OCI-LY7 (cell line): ENCODE measurements at regions not wholly inside any gene's neighbourhood (a gene's known extent, or its start where the extent isn't known, plus 50 kb on each side); places are given as distances from the start of the nearest gene placed in this dataset.

ENCODE experiments used
- BruUV-seq: library from RNA; stranded (reverse); fragments of 400-500 nt; replicated peaks from 2 replicates; lab custom pipeline; 2021; lab: Mats Ljungman, UMichigan
- CTCF ChIA-PET: fragments of 300-600 bp; sonication (Branson Sonifier 250); formaldehyde crosslinking; loops from one replicate; lab custom pipeline; 2022; ENCODE audit warnings: antibody characterized with exemption; ENCODE audit not compliant: unreplicated experiment; lab: Charles Lee
- POLR2A ChIA-PET: fragments of 300-600 bp; sonication (Branson Sonifier 250); formaldehyde crosslinking; loops from one replicate; lab custom pipeline; 2022; ENCODE audit warnings: antibody characterized with exemption; lab: Charles Lee
- DNase-seq: peaks from one replicate; pipeline ENCODE4 v3.0.0-alpha.2; 2015; ENCODE audit warnings: low spot score
- H2AFZ ChIP-seq: fragments of 200-600 bp; sonication (generic), shearing (Covaris generic); 2 replicates; pipeline ENCODE4 v1.6.1; 2014; ENCODE audit warnings: mild to moderate bottlenecking, antibody characterized with exemption, low read length, moderate library complexity
- H3K27ac ChIP-seq: fragments of 200-600 bp; sonication (generic); 2 replicates; pipeline ENCODE4 v1.5.1; 2014; ENCODE audit warnings: mixed run types, low read depth, mild to moderate bottlenecking, moderate library complexity, low read length, inconsistent platforms; ENCODE audit not compliant: poor library complexity, severe bottlenecking
- H3K36me3 ChIP-seq: fragments of 200-600 bp; sonication (generic); 2 replicates; pipeline ENCODE4 v1.6.1; 2014; ENCODE audit warnings: mild to moderate bottlenecking, antibody characterized with exemption, low read length, moderate library complexity, mixed read lengths; ENCODE audit not compliant: insufficient read depth
- H3K4me1 ChIP-seq: fragments of 200-600 bp; sonication (generic); 2 replicates; pipeline ENCODE4 v1.5.1; 2014; ENCODE audit warnings: mild to moderate bottlenecking, low read length; ENCODE audit not compliant: insufficient read depth, poor library complexity, severe bottlenecking
- H3K4me2 ChIP-seq: fragments of 200-600 bp; sonication (generic); 2 replicates; pipeline ENCODE4 v1.6.1; 2014; ENCODE audit warnings: mild to moderate bottlenecking, low read length
- H3K4me3 ChIP-seq: fragments of 200-600 bp; sonication (generic); 2 replicates; pipeline ENCODE4 v1.5.1; 2014; ENCODE audit warnings: mild to moderate bottlenecking, low read depth, low read length; ENCODE audit not compliant: poor library complexity, severe bottlenecking
- H3K79me2 ChIP-seq: fragments of 200-600 bp; sonication (generic); 2 replicates; pipeline ENCODE4 v1.6.1; 2016; ENCODE audit warnings: low read depth, mild to moderate bottlenecking, low read length, moderate library complexity, mixed read lengths; ENCODE audit not compliant: insufficient read depth
- H3K9me2 ChIP-seq: fragments of 200-600 bp; sonication (generic); 2 replicates; pipeline ENCODE4 v1.6.1; 2016; ENCODE audit warnings: mild to moderate bottlenecking, low read length, mixed read lengths; ENCODE audit not compliant: insufficient read depth
- H3K9me3 ChIP-seq: fragments of 200-600 bp; sonication (generic); 2 replicates; pipeline ENCODE4 v1.6.1; 2014; ENCODE audit warnings: mild to moderate bottlenecking, mixed run types, low read length, mixed read lengths
- H4K20me1 ChIP-seq: fragments of 200-600 bp; sonication (generic); 2 replicates; pipeline ENCODE4 v1.6.1; 2014; ENCODE audit warnings: mild to moderate bottlenecking, antibody characterized with exemption, low read length, moderate library complexity, mixed read lengths; ENCODE audit not compliant: insufficient read depth
- CTCF ChIP-seq: fragments of 200-600 bp; sonication (generic); conservative IDR thresholded peaks from 2 replicates; pipeline ENCODE4 v1.5.1; 2014; ENCODE audit warnings: mild to moderate bottlenecking, antibody characterized with exemption, low read length, moderate library complexity, mixed read lengths
- EZH2phosphoT487 ChIP-seq: fragments of 200-600 bp; sonication (generic); IDR thresholded peaks from 2 replicates; pipeline ENCODE4 v1.6.1; 2018; ENCODE audit warnings: low read depth, borderline replicate concordance, mild to moderate bottlenecking, mixed run types, antibody characterized with exemption, low read length, moderate library complexity, mixed read lengths
- intact Hi-C: fragments of 100-400 bp; cut with micrococcal nuclease; formaldehyde crosslinking; loops from one replicate; pipeline ENCODE4 v1.10.0; 2022; ENCODE audit not compliant: unreplicated experiment

- Histone ChIP-seq H3K79me2 (no peaks in the 10 kb centered on the region), H4K20me1 (no peaks in the 10 kb centered on the region), H3K9me3 (no peaks in the 10 kb centered on the region), H3K4me2 (no peak overlapping the region), H3K27ac (no peak overlapping the region), H3K4me3 (no peak overlapping the region), H3K9me2 (no peaks in the 10 kb centered on the region), H3K4me1 (no peaks in the 10 kb centered on the region), H3K36me3 (no peaks in the 10 kb centered on the region), H2AFZ (no peak overlapping the region)
- BruUV-seq = no TSS peak
- intact Hi-C loops = no loop called here
- TF ChIP-seq CTCF = no peak
- no peak for TF ChIP-seq EZH2phosphoT487
- ChIA-PET CTCF (no interaction called here), POLR2A (interaction anchor here (0.6 kb wide), 1 partner anchor 104 kb away, joined by 3 read pairs; no protein-coding TSS in a partner anchor)
- DNase-seq = no peak
Measured at GRCh38 chr2:47253447-47253846, 77.1 kb upstream of the CALM2 start.

- TF ChIP-seq CTCF (no peak), EZH2phosphoT487 (no peak)
- no peaks in the 10 kb centered on the region for H4K20me1 ChIP-seq
- H3K36me3 ChIP-seq = no peaks in the 10 kb centered on the region
- no peak for DNase-seq
- ChIA-PET CTCF (no interaction called here), POLR2A (no interaction called here)
- H3K27ac ChIP-seq = no peak overlapping the region
- H3K4me2 ChIP-seq = no peak overlapping the region
- no TSS peak for BruUV-seq
- intact Hi-C loops = no loop called here
- H3K4me1 ChIP-seq = no peaks in the 10 kb centered on the region
- H3K9me3 ChIP-seq = no peaks in the 10 kb centered on the region
- no peak overlapping the region for H3K4me3 ChIP-seq
- no peaks in the 10 kb centered on the region for H3K79me2 ChIP-seq
- H3K9me2 ChIP-seq = no peaks in the 10 kb centered on the region
- H2AFZ ChIP-seq = no peak overlapping the region
Measured at GRCh38 chr2:47251404-47251675, 75.0 kb upstream of the CALM2 start.

- Histone ChIP-seq H3K36me3 (no peaks in the 10 kb centered on the region), H3K9me3 (no peaks in the 10 kb centered on the region), H3K27ac (no peak overlapping the region), H3K4me1 (no peaks in the 10 kb centered on the region), H3K79me2 (no peaks in the 10 kb centered on the region), H3K4me3 (no peak overlapping the region), H2AFZ (no peak overlapping the region), H4K20me1 (no peaks in the 10 kb centered on the region), H3K4me2 (no peak overlapping the region), H3K9me2 (no peaks in the 10 kb centered on the region)
- intact Hi-C loops = no loop called here
- DNase-seq = no peak
- ChIA-PET CTCF (no interaction called here), POLR2A (no interaction called here)
- no TSS peak for BruUV-seq
- TF ChIP-seq EZH2phosphoT487 (no peak), CTCF (no peak)
Measured at GRCh38 chr2:47250586-47251403, 74.5 kb upstream of the CALM2 start.
